DOHH2 (cell line): ENCODE measurements at regions not wholly inside any gene's neighbourhood (a gene's known extent, or its start where the extent isn't known, plus 50 kb on each side); places are given as distances from the start of the nearest gene placed in this dataset.

ENCODE experiments used
- CTCF ChIP-seq: fragments of 200-600 bp; sonication (generic); IDR thresholded peaks from one replicate; pipeline ENCODE4 v1.5.1; 2014; ENCODE audit warnings: antibody characterized with exemption, mild to moderate bottlenecking, low read depth, low read length; ENCODE audit not compliant: poor library complexity, severe bottlenecking
- EZH2phosphoT487 ChIP-seq: fragments of 200-600 bp; sonication (generic); IDR thresholded peaks from 2 replicates; pipeline ENCODE4 v1.6.1; 2017; ENCODE audit warnings: borderline replicate concordance, mild to moderate bottlenecking, antibody characterized with exemption, low read length, moderate library complexity, mixed read lengths

GRCh38 chr7:106480161-106480579 lies 180.8 kb downstream of the CCDC71L start:
- TF ChIP-seq CTCF: no peak
- no peak for TF ChIP-seq EZH2phosphoT487
